ENCODE measurements at regions not wholly inside any gene's neighbourhood (a gene's known extent, or its start where the extent isn't known, plus 50 kb on each side); places are given as distances from the start of the nearest gene placed in this dataset.
"Not testable (repeated sequence)": the region's sequence is repeated elsewhere in the genome, so short reads cannot be mapped to it uniquely, and the experiment has no call there.

- no peak for DNase-seq (ENCODE audit: low read depth)
Observed at GRCh38 chr2:43071599-43072550, 154.5 kb downstream of the ZFP36L2 start.

- no peak for DNase-seq (ENCODE audit: low read depth)
Observed at GRCh38 chr2:43070676-43071502, 155.5 kb downstream of the ZFP36L2 start.

DNA sequence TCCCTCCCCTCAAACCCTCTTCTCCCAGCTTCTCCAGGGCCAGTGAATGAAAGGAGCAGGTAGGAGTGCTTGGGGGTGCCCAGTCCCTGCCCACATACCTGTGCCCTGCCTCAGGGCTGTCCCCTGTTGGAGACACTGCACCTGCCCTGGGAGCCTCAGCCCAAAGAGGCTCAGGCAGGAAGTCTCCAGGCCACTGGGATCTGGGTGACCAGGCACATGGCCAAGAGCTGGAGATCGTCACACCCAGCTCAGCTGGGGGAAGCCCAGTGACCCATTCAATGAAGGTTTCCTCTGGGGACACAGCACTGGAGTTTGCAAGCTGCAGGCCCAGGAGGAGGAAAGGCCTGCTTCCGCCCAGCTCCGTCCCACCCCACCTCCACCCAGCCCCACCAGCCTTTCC is 156.4 kb downstream of the ZFP36L2 start:
- DNase-seq (ENCODE audit: low read depth): no peak

GRCh38 chr2:43068631-43069517 is 157.5 kb downstream of the ZFP36L2 start:
- DNase-seq (ENCODE audit: low read depth): no peak

GRCh38 chr2:43068041-43068533 is 158.3 kb downstream of the ZFP36L2 start:
- no peak for DNase-seq (ENCODE audit: low read depth)

GRCh38 chr2:43067254-43068040 is 159.0 kb downstream of the ZFP36L2 start:
- DNase-seq (ENCODE audit: low read depth): no peak

GRCh38 chr2:43066541-43067253 is 159.7 kb downstream of the ZFP36L2 start:
- DNase-seq (ENCODE audit: low read depth): not testable (repeated sequence)

GRCh38 chr2:43065871-43066270 is 160.5 kb downstream of the ZFP36L2 start:
- DNase-seq (ENCODE audit: low read depth): no peak

GRCh38 chr2:43065036-43065435 is 161.4 kb downstream of the ZFP36L2 start:
- no peak for DNase-seq (ENCODE audit: low read depth)

DNA sequence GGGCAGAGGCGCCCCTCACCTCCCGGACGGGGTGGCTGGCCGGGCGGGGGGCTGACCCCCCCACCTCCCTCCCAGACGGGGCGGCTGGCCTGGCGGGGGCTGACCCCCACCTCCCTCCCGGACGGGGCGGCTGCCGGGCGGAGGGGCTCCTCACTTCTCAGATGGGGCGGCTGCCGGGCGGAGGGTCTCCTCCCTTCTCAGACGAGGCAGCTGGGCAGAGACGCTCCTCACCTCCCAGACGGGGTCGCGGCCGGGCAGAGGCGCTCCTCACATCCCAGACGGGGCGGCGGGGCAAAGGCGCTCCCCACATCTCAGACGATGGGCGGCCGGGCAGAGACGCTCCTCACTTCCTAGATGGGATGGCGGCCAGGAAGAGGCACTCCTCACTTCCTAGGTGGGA is 163.3 kb downstream of the ZFP36L2 start:
- not testable (repeated sequence) for DNase-seq (ENCODE audit: low read depth)

DNA sequence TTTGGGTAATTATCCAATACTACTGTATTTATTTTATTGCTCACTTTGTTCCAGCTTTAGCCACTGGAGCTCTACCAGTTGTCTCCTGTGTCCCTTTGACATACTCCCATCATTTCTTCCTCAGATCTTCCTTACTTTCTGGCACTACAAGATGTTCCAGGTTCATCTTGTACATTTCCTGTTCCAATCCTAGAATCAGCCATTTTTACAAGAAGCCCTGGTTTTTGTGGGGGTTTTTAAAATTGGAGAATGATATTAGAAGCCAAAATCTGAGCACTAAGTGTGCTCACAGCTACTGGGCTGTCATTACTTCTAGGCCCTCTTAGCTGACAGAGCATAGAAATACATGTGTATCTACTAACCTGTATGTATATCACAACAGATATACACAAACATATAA is 164.3 kb downstream of the ZFP36L2 start:
- DNase-seq (ENCODE audit: low read depth): no peak

DNA sequence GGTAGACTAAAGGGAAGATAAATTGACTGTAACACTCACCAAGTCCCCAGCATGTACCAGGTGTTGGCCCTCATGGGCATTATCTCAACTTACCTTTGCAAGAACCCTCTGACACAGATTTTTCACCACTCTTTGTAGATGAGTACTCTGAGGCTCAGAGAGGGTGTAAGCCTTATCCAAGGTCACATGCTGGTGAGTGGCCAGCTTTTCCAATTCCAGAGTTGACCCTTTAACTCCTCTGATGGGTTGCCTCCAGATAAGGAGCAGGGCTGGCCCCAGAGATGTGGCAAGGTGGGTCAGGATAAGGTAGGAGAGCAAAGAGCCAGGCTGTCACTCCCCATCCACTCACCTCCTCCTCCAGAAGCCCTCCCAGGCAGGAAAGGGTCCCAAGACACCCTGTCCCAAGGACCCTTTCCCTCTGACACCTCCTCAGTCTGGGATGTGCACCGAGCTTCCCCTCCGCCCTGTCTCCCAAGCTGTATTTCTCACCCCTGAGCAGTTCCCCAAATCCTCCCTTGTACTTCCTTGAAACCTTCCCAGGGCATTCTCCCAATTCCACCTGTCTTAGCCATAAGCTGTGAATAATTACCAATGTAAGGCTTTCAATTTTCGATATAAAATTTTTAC is 165.9 kb downstream of the ZFP36L2 start:
- DNase-seq (ENCODE audit: low read depth): no peak

DNA sequence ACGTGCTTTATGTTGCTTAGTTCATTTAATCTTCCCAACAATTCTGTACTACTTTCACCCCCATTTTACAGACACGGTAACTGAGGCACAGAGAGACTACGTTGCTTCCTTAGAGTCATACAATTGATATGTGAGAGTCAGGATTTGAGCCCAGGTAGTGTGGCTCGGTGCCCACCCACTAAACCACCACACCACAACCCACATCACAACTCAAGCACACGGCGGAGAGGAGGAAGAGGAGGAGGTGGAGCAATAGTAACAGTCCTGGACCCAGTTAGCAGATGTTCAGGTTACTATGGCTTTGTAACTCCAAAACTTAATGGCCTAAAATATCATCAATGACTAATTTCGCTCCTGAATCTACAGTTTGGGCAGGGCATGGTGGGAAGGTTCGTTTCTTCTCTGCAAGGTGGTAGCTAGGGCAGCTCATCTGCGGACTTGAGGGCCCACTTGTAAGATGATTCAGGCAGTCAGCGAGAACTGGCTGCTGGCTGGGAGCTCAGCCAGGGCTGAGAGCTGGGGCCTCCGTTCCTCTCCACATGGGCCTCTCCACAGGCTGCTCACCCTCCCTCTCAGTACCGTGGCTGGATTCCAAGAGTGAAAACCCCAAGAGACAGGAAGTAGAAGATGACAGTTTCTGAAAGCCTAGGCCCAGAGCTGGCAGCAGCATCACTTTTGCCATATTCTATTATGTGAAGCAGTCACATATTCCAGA is 167.1 kb downstream of the ZFP36L2 start:
- DNase-seq (ENCODE audit: low read depth): no peak

GRCh38 chr2:43058726-43059110 is 167.7 kb downstream of the ZFP36L2 start:
- DNase-seq (ENCODE audit: low read depth): no peak

DNA sequence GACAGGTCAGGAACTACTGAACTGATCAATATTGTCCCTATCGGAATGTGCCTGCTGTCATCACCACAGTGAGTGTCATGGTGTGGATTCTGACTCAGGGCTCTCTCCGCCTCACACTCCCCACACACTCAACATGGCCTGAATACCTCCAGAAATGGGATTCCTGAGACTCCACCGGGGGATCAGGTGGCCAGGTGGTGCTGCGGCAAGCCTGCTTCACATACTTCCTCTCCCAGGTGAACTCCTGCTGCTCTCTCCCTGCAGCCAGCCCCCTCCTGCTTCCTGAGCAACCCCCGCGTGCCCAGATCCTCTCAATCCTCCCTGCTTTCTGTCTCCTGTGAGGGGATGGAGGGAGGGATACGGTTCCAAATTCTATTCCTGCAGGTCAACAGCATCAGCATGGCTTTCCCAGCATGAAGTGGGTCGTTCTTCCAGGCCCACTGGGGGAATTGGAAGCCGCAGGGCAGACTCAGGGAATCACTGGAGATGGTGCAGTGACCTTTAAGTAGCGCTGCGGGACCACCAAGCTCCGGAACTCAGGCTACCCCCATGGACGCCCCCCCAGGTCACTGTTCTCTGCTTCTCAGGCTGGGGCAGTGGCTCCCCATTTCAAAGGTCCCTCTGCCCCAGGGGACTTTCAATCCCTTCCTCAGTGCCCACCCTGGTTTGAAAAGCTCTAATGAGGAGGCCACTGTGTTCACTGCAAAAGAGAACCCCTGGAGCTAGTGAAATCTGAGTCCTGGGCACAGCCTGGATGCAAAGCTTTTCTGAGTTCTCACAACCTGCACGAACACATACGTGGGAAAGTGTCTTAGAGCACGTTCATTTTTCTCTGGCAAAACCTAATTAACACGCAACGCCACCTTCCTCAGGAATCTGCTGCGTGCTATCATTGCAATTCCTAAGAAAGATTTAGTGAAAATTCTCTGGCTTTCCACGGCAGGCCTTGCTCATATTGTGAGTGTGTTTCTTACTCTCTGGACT is 168.4 kb downstream of the ZFP36L2 start:
- DNase-seq (ENCODE audit: low read depth): no peak

DNA sequence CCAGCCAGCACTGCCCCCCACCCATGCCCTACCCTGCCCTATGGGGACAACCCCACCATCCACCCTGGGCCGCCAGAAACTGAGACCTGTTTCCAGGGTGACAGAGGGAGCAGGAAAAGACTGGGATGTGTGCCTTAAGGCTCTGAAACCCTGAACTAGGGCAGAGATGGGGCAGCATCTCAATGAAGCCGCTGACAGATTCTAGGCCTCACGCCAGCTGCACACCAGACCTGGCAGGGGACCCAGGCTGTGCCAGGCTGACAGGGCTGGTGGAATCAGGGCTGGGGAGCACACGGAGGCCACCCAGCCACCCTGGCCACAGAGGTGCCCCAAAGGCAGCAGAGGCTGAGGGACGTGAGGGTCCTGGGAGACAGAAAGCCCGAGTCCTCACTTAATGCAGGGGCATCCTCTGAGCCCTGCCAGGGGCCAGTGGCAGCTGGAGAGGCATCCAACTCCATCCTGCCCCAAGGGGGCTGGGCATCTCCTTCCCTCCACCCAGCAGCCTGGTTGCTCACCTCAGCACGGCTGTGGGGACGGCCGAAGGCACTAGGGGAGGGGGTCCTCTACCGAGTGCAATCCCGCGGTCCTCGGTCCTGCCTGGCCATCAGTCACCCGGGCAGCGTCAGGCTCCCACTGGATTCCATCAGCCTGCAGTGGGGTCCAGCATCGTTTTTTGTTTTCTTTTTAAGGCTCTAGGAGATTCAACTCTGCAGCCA is 169.2 kb downstream of the ZFP36L2 start:
- no peak for DNase-seq (ENCODE audit: low read depth)

DNA sequence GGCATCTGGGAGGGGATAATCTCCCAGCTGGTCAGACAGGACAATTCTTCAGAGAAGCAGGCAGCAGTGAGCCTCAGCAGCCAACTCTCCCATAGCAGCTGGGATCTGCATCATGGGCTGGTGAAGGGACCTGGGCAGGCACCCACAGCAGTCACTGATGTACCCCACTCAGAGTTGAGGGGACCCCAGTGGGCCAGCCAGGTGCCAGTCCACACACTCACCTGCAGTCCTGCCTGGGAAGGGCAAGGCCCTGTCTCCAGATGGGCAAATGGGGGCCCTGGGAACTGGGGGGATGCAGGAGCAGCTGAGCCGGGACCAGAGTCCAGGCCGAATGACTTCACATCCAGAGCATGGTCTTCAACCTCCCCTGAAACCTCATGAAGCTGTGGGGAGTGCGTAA is 170.4 kb downstream of the ZFP36L2 start:
- DNase-seq (ENCODE audit: low read depth): no peak
